Ascending aorta (tissue), 2 donors: ENCODE measurements at regions not wholly inside any gene's neighbourhood (a gene's known extent, or its start where the extent isn't known, plus 50 kb on each side); places are given as distances from the start of the nearest gene placed in this dataset.

Source experiments
- DNase-seq, 2 donors: peaks; one replicate each; pipeline ENCODE4 v3.0.0-alpha.2; 2019; ENCODE audit warnings: low spot score in 2 of 2
- H3K27ac ChIP-seq, 2 donors: fragments of 200-600 bp; sonication (generic); one replicate each; pipeline ENCODE4 v1.5.1; 2016 to 2017; ENCODE audit warnings: mild to moderate bottlenecking in 1 of 2
- H3K27me3 ChIP-seq: fragments of 200-600 bp; sonication (generic); one replicate; pipeline ENCODE4 v1.5.1; 2017
- H3K36me3 ChIP-seq, 2 donors: fragments of 200-600 bp; sonication (generic); one replicate each; pipeline ENCODE4 v1.5.1; 2016
- H3K4me1 ChIP-seq, 2 donors: fragments of 200-600 bp; sonication (generic); one replicate each; pipeline ENCODE4 v1.5.1; 2016 to 2017; ENCODE audit warnings: mild to moderate bottlenecking in 1 of 2
- H3K4me3 ChIP-seq, 2 donors: fragments of 200-600 bp; sonication (generic); one replicate each; pipeline ENCODE4 v1.5.1; 2016 to 2017; ENCODE audit warnings: mild to moderate bottlenecking in 1 of 2
- H3K9me3 ChIP-seq, 2 donors: fragments of 200-600 bp; sonication (generic); one replicate each; pipeline ENCODE4 v1.5.1; 2016
- intact Hi-C: fragments of 100-400 bp; cut with DNase I; formaldehyde crosslinking; loops from one replicate; pipeline ENCODE4 v1.15.1; 2023
- TF ChIP-seq, protein P1 (sequence below), 3 experiments: fragments of 200-600 bp in 2 of 3; fragments of 450-650 bp in 1 of 3; sonication (generic) in 2 of 3; IDR thresholded peaks; one replicate each; pipeline ENCODE4 v1.5.1; 2016 to 2019; ENCODE audit warnings: antibody characterized with exemption in 3 of 3, mild to moderate bottlenecking in 1 of 3, moderate library complexity in 1 of 3

DNA sequence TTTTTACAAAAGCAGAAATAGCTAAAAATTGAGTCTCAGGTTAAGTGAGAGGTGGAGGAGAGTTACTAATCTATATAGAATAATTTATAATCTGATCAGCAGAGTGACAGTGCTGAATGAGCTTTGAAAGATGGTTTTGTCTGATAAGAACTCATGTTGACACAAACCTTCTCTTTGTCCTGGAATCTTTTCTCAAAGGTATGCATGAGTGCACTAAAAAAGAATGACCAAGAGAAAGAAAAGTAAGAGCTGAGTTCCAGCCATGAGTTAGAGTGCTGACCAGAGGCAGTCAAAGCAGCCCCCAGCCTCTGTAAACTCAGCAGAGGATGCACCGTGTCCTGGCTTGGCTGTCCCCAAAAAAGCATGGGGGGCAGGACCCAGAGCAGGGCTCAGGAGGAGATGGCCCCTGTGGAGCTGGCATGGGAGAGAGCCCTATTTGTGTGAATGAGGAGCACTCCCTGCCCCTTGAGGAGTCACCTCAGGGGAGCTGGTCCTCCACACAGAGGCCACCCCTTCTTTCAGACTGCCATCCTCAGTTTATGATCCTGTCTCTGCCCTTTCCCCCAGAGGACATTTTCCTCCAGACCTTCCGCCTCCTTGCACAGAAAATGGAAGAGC, 129.8 kb downstream of the SEC23A start:
- intact Hi-C loops, result no loop called here
- H3K4me3 ChIP-seq, result no peak overlapping the region
- H3K27ac ChIP-seq, result no peak overlapping the region
- peaks cover 0 to 2% of the 10 kb centered on the region in 2 donors for H3K9me3 ChIP-seq
- no peaks in the 10 kb centered on the region for H3K27me3 ChIP-seq
- H3K4me1 ChIP-seq, result no peaks in the 10 kb centered on the region
- TF ChIP-seq, protein P1, sequence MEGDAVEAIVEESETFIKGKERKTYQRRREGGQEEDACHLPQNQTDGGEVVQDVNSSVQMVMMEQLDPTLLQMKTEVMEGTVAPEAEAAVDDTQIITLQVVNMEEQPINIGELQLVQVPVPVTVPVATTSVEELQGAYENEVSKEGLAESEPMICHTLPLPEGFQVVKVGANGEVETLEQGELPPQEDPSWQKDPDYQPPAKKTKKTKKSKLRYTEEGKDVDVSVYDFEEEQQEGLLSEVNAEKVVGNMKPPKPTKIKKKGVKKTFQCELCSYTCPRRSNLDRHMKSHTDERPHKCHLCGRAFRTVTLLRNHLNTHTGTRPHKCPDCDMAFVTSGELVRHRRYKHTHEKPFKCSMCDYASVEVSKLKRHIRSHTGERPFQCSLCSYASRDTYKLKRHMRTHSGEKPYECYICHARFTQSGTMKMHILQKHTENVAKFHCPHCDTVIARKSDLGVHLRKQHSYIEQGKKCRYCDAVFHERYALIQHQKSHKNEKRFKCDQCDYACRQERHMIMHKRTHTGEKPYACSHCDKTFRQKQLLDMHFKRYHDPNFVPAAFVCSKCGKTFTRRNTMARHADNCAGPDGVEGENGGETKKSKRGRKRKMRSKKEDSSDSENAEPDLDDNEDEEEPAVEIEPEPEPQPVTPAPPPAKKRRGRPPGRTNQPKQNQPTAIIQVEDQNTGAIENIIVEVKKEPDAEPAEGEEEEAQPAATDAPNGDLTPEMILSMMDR (IDR thresholded peaks at IDR 0.05), result no peak
- H3K36me3 ChIP-seq, result no peaks in the 10 kb centered on the region
- DNase-seq, result no peak

- TF ChIP-seq, protein P1 (IDR thresholded peaks at IDR 0.05), result no peak
- Histone ChIP-seq H3K4me3 (no peak overlapping the region), H3K9me3 (no peaks in the 10 kb centered on the region), H3K4me1 (no peaks in the 10 kb centered on the region), H3K27me3 (no peaks in the 10 kb centered on the region), H3K27ac (no peak overlapping the region), H3K36me3 (no peaks in the 10 kb centered on the region)
- intact Hi-C loops, result no loop called here
- DNase-seq, result no peak
Measured at GRCh38 chr14:38972511-38972910, 130.5 kb downstream of the SEC23A start.

GRCh38 chr14:38971258-38971921, 131.6 kb downstream of the SEC23A start:
- no peak overlapping the region for H3K4me3 ChIP-seq
- DNase-seq, result no peak
- no peaks in the 10 kb centered on the region for H3K27me3 ChIP-seq
- TF ChIP-seq, protein P1 (IDR thresholded peaks at IDR 0.05), result no peak
- H3K27ac ChIP-seq, result no peak overlapping the region
- no peaks in the 10 kb centered on the region for H3K9me3 ChIP-seq
- H3K4me1 ChIP-seq, result no peaks in the 10 kb centered on the region
- H3K36me3 ChIP-seq, result no peaks in the 10 kb centered on the region
- intact Hi-C loops, result no loop called here

DNA sequence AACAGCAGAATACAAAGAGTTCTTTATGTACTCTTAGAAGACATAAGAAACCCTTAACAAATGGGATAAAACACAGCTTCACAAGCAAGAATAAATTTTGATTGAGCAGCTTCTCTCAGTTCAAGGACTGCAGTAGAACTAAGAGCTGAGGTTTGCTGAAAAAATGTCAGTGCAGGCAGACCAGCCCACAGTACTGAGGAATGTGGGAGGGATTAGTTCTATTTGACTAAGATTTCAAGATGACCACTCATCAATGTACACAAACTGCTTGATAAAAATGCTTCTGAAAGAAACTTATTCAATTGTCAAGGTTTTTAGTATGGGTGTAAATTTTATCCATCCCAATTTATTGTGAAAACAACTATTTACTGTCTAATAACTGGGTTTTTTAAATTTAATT, 138.4 kb downstream of the SEC23A start:
- H3K27me3 ChIP-seq, result no peaks in the 10 kb centered on the region
- H3K27ac ChIP-seq, result no peak overlapping the region
- no peaks in the 10 kb centered on the region for H3K36me3 ChIP-seq
- H3K4me1 ChIP-seq, result no peaks in the 10 kb centered on the region
- intact Hi-C loops, result no loop called here
- no peak overlapping the region for H3K4me3 ChIP-seq
- TF ChIP-seq, protein P1 (IDR thresholded peaks at IDR 0.05), result no peak
- no peaks in the 10 kb centered on the region for H3K9me3 ChIP-seq
- no peak for DNase-seq

- intact Hi-C loops, result no loop called here
- no peaks in the 10 kb centered on the region for H3K27me3 ChIP-seq
- H3K36me3 ChIP-seq, result no peaks in the 10 kb centered on the region
- no peaks in the 10 kb centered on the region for H3K9me3 ChIP-seq
- TF ChIP-seq, protein P1 (IDR thresholded peaks at IDR 0.05), result no peak
- no peak overlapping the region for H3K27ac ChIP-seq
- H3K4me3 ChIP-seq, result no peak overlapping the region
- DNase-seq, result no peak
- no peaks in the 10 kb centered on the region for H3K4me1 ChIP-seq
Measured at GRCh38 chr14:38960946-38961531, 142.0 kb downstream of the SEC23A start.
